Kidney tubule cell (primary cell): ENCODE measurements at regions not wholly inside any gene's neighbourhood (a gene's known extent, or its start where the extent isn't known, plus 50 kb on each side); places are given as distances from the start of the nearest gene placed in this dataset.
"Not testable (repeated sequence)": the region's sequence is repeated elsewhere in the genome, so short reads cannot be mapped to it uniquely, and the experiment has no call there.

Source experiments
- DNase-seq: peaks from one replicate; pipeline ENCODE4 v3.0.0-alpha.2; 2018; ENCODE audit warnings: low spot score

- no peak for DNase-seq
Observed at GRCh38 chr9:108062680-108063079, 573.1 kb upstream of the KLF4 start.

- no peak for DNase-seq
Observed at GRCh38 chr9:108060175-108060574, 570.6 kb upstream of the KLF4 start.

GRCh38 chr9:108058135-108058814, 568.7 kb upstream of the KLF4 start:
- DNase-seq, result peak; percentile 27

- DNase-seq, result peak; percentile 85
Observed at GRCh38 chr9:108057421-108058134, 568.0 kb upstream of the KLF4 start.

GRCh38 chr9:108056805-108057386, 567.3 kb upstream of the KLF4 start:
- peak; percentile 80 for DNase-seq

GRCh38 chr9:108056084-108056804, 566.7 kb upstream of the KLF4 start:
- DNase-seq, result peak; percentile 84

- no peak for DNase-seq
Observed at GRCh38 chr9:108054131-108054630, 564.6 kb upstream of the KLF4 start.

- peak; percentile 33 for DNase-seq
Observed at GRCh38 chr9:108053555-108054061, 564.0 kb upstream of the KLF4 start.

GRCh38 chr9:108052431-108053080, 563.0 kb upstream of the KLF4 start:
- peak; percentile 26 for DNase-seq

- no peak for DNase-seq
Observed at GRCh38 chr9:108050894-108051293, 561.3 kb upstream of the KLF4 start.

- peak; percentile 36 for DNase-seq
Observed at GRCh38 chr9:108049671-108050494, 560.3 kb upstream of the KLF4 start.

GRCh38 chr9:108049026-108049607, 559.5 kb upstream of the KLF4 start:
- DNase-seq, result peak; percentile 92

- no peak for DNase-seq
Observed at GRCh38 chr9:108048406-108049025, 558.9 kb upstream of the KLF4 start.

GRCh38 chr9:108047777-108048176, 558.2 kb upstream of the KLF4 start:
- not testable (repeated sequence) for DNase-seq

- DNase-seq, result no peak
Observed at GRCh38 chr9:108047264-108047663, 557.7 kb upstream of the KLF4 start.

GRCh38 chr9:108045851-108046250, 556.3 kb upstream of the KLF4 start:
- DNase-seq, result peak; percentile 17

- DNase-seq, result no peak
Observed at GRCh38 chr9:108043585-108043984, 554.0 kb upstream of the KLF4 start.

- DNase-seq, result peak; percentile 93
Observed at GRCh38 chr9:108041551-108041950, 552.0 kb upstream of the KLF4 start.

- peak; percentile 91 for DNase-seq
Observed at GRCh38 chr9:108040783-108041182, 551.2 kb upstream of the KLF4 start.

GRCh38 chr9:108039493-108039892, 549.9 kb upstream of the KLF4 start:
- DNase-seq, result peak; percentile 45
